Lower lobe of right lung (tissue), 2 donors: ENCODE measurements at regions not wholly inside any gene's neighbourhood (a gene's known extent, or its start where the extent isn't known, plus 50 kb on each side); places are given as distances from the start of the nearest gene placed in this dataset.
"Not testable (repeated sequence)": the region's sequence is repeated elsewhere in the genome, so short reads cannot be mapped to it uniquely, and the experiment has no call there.

ENCODE experiments used
- ATAC-seq, 2 donors: fragments of 200-7000 bp; cut with Tn5 transposase; one replicate each; pipeline ENCODE4 v1.9.1; 2020 to 2022; ENCODE audit warnings: mild to moderate bottlenecking in 2 of 2, moderate library complexity in 2 of 2
- DNase-seq: peaks from one replicate; pipeline ENCODE4 v3.0.0-alpha.2; 2020
- H3K27ac ChIP-seq: fragments of 200-600 bp; one replicate; pipeline ENCODE4 v1.8.0; 2022
- H3K27me3 ChIP-seq: fragments of 200-600 bp; one replicate; pipeline ENCODE4 v1.8.0; 2022; ENCODE audit warnings: low read depth
- H3K36me3 ChIP-seq: fragments of 200-600 bp; one replicate; pipeline ENCODE4 v1.8.0; 2022; ENCODE audit warnings: mild to moderate bottlenecking
- H3K4me1 ChIP-seq: fragments of 200-600 bp; one replicate; pipeline ENCODE4 v1.8.0; 2022
- H3K4me3 ChIP-seq: fragments of 200-600 bp; one replicate; pipeline ENCODE4 v1.8.0; 2022; ENCODE audit warnings: mild to moderate bottlenecking
- H3K9me3 ChIP-seq: fragments of 200-600 bp; one replicate; pipeline ENCODE4 v1.8.0; 2022
- intact Hi-C: fragments of 100-400 bp; cut with DNase I; formaldehyde crosslinking; loops from one replicate; pipeline ENCODE4 v1.11.0; 2022
- TF ChIP-seq, protein P1 (sequence below): fragments of 200-600 bp; IDR thresholded peaks from one replicate; pipeline ENCODE4 v1.8.0; 2022; ENCODE audit warnings: antibody characterized with exemption, mild to moderate bottlenecking
- donor health status: DM: no; HTN: yes; CAD: no; lungs with severe emphysema.

DNA sequence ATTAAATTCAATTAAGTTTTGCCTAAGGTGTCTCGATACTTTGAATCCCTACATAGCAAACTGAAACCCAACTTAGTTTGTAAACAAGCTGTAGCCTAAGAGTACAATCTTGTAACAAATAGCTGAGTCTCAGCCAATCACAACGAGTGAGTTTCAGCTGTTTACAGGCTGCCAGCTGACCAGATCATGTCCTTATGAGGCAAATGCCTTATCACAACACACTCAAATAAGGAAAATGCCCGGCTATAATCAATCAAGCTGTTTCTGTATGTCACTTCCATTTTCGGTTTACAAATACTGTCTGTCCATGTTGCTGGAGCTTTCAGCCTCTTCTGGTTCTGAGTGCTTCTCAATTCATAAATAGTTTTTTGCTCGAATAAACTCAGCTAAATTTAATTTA, 943.8 kb downstream of the SLC16A7 start:
- intact Hi-C loops = no loop called here
- DNase-seq = no peak
- TF ChIP-seq, protein P1, sequence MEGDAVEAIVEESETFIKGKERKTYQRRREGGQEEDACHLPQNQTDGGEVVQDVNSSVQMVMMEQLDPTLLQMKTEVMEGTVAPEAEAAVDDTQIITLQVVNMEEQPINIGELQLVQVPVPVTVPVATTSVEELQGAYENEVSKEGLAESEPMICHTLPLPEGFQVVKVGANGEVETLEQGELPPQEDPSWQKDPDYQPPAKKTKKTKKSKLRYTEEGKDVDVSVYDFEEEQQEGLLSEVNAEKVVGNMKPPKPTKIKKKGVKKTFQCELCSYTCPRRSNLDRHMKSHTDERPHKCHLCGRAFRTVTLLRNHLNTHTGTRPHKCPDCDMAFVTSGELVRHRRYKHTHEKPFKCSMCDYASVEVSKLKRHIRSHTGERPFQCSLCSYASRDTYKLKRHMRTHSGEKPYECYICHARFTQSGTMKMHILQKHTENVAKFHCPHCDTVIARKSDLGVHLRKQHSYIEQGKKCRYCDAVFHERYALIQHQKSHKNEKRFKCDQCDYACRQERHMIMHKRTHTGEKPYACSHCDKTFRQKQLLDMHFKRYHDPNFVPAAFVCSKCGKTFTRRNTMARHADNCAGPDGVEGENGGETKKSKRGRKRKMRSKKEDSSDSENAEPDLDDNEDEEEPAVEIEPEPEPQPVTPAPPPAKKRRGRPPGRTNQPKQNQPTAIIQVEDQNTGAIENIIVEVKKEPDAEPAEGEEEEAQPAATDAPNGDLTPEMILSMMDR = no peak

GRCh38 chr12:60568914-60569313, 973.1 kb downstream of the SLC16A7 start:
- intact Hi-C loops = no loop called here
- Histone ChIP-seq H3K27ac (no peak overlapping the region), H3K27me3 (no peaks in the 10 kb centered on the region), H3K9me3 (peaks cover 3% of the 10 kb centered on the region), H3K36me3 (no peaks in the 10 kb centered on the region), H3K4me1 (no peaks in the 10 kb centered on the region), H3K4me3 (no peak overlapping the region)
- DNase-seq (no peak), ATAC-seq (no peak)
- TF ChIP-seq, protein P1 = no peak

More for the DNA sequence above, 943.8 kb downstream of the SLC16A7 start:
- no peak overlapping the region for H3K27ac ChIP-seq
- H3K4me1 ChIP-seq = peaks cover 3% of the 10 kb centered on the region
- H3K9me3 ChIP-seq = no peaks in the 10 kb centered on the region
- H3K4me3 ChIP-seq = no peak overlapping the region
- no peak for ATAC-seq
- H3K27me3 ChIP-seq = no peaks in the 10 kb centered on the region
- no peaks in the 10 kb centered on the region for H3K36me3 ChIP-seq

DNA sequence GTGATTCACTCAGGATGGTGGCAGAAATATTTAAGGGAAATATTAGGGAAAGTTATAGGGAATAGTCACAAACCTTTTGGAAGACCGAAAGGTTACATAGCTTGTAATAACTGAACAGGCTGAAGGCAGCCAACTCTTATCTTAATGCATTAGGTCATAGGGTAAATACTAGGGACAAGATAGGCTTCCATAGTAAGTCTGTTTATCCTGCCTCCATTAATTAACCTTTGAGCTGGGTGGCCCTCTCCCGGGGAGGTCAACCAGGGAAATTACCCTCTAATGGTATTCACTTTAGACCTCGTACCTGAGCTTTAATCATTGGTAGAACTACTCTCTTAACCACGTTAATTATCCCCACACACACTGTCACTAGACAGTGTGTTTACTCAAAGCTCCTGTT, 981.8 kb downstream of the SLC16A7 start:
- H3K9me3 ChIP-seq = no peaks in the 10 kb centered on the region
- no peak overlapping the region for H3K4me3 ChIP-seq
- intact Hi-C loops = no loop called here
- TF ChIP-seq, protein P1 = no peak
- H3K4me1 ChIP-seq = no peaks in the 10 kb centered on the region
- DNase-seq (no peak), ATAC-seq (no peak)
- no peaks in the 10 kb centered on the region for H3K27me3 ChIP-seq
- H3K27ac ChIP-seq = no peak overlapping the region
- H3K36me3 ChIP-seq = no peaks in the 10 kb centered on the region

DNA sequence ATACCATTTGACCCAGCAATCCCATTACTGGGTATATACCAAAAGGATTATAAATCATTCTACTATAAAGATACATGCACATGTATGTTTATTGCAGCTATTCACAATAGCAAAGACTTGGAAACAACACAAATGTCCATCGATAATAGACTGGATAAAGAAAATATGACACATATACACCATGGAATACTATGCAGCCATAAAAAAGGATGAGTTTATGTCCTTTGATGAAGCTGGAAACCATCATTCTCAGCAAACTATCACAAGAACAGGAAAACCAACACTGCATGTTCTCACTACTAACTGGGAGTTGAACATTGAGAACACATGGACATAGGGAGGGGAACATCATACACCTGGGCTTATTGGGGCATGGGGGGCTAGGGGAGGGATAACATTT, 991.8 kb downstream of the SLC16A7 start:
- H3K27ac ChIP-seq, H3K9me3 ChIP-seq, intact Hi-C loops, ATAC-seq, H3K4me1 ChIP-seq, H3K27me3 ChIP-seq, DNase-seq, H3K36me3 ChIP-seq, H3K4me3 ChIP-seq: not testable (repeated sequence)

DNA sequence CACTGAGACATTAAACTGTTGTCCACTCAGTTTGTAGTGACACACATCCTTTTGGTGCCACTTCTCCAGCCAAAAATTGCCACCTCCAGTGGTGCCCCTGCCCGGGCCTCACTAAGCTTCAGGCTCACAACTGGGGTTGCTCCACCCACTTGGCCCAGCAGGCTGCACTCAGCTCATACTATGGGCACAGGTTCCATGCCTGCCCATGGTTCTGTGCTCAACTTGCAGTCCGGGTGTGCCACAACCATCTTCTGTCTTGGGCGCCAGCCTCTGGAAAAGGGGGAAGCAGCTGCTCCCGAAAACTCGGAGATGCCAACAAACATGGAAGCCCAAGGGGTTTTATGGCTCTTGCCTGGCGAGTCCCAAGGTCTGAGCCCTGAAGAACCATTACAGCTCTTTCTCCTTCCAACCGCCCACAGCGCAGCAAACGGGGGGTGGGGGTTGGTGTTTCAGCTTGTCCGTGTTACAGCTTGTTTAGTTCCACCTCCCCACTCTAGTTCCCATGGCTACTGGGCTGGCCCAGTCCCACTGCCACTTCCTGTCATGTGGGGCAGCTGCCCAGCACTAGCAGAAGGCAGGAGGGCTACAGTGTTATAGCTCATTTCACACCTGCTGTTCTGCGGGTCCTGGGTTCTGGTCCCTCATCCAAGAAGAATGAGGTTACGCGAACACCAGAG, 998.3 kb downstream of the SLC16A7 start:
- ATAC-seq = no peak
- Histone ChIP-seq H3K4me3 (no peak overlapping the region), H3K4me1 (no peaks in the 10 kb centered on the region), H3K9me3 (peaks cover 4% of the 10 kb centered on the region), H3K27me3 (no peaks in the 10 kb centered on the region), H3K27ac (no peak overlapping the region), H3K36me3 (no peaks in the 10 kb centered on the region)
- intact Hi-C loops = no loop called here
- TF ChIP-seq, protein P1 = no peak
- DNase-seq = no peak

DNA sequence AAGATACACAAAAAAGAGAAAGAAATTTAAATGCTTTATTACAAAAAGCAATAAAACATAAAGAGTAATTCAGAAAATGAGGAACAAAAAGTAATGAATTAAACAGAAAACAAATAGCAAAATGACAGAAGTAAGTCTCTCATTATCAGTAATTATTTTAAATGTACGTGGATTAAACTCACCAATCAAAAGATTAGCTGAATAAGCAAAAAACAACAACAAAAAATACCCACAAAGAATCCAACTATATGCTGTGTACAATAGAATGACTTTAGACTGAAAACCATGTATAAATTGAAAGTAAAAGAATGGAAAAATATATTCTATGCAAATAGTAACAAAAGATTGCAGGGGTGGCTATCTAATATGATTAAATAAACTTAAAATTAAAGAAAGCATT, 1006.8 kb downstream of the SLC16A7 start:
- Histone ChIP-seq H3K4me1 (no peaks in the 10 kb centered on the region), H3K9me3 (peaks cover 12% of the 10 kb centered on the region), H3K36me3 (no peaks in the 10 kb centered on the region), H3K27me3 (no peaks in the 10 kb centered on the region), H3K27ac (no peak overlapping the region), H3K4me3 (no peak overlapping the region)
- ATAC-seq (no peak), DNase-seq (no peak)
- intact Hi-C loops = no loop called here
- TF ChIP-seq, protein P1 = no peak

GRCh38 chr12:60603475-60603874, 1007.6 kb downstream of the SLC16A7 start:
- H3K27ac ChIP-seq, H3K4me1 ChIP-seq, ATAC-seq, H3K27me3 ChIP-seq, DNase-seq, H3K36me3 ChIP-seq, intact Hi-C loops, H3K4me3 ChIP-seq: not testable (repeated sequence)
- peaks cover 12% of the 10 kb centered on the region for H3K9me3 ChIP-seq
